B cell (primary cell): ENCODE measurements at regions not wholly inside any gene's neighbourhood (a gene's known extent, or its start where the extent isn't known, plus 50 kb on each side); places are given as distances from the start of the nearest gene placed in this dataset.

Source experiments
- EZH2 ChIP-seq: IDR thresholded peaks from 2 replicates; pipeline ENCODE4 v1.6.1; 2012; ENCODE audit warnings: borderline replicate concordance, low read depth, mild to moderate bottlenecking, moderate library complexity, low read length; ENCODE audit not compliant: insufficient read depth, poor library complexity, severe bottlenecking
- TF ChIP-seq, protein P1 (sequence below): fragments of 200-600 bp; IDR thresholded peaks from one replicate; pipeline ENCODE4 v1.8.0; 2022; ENCODE audit warnings: antibody characterized with exemption, mild to moderate bottlenecking

DNA sequence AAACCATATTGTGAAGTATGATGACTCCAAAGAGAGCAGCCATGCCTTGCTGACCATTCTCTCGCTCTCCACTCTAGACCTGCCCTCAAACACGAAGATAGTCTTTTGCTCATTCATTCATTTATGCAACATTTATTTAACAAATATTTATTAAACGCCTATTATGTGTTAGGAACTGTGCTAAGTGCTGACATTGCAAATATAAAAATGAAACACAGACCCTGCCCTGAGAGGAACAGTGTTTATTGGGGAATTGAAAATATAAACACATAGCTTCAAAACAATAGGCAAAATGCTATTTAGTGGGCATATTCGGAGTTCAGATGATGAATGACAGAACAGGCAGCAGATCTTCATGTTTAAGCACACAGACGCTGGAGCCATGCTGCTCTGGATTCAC lies 213.6 kb downstream of the NUF2 start:
- TF ChIP-seq, protein P1, sequence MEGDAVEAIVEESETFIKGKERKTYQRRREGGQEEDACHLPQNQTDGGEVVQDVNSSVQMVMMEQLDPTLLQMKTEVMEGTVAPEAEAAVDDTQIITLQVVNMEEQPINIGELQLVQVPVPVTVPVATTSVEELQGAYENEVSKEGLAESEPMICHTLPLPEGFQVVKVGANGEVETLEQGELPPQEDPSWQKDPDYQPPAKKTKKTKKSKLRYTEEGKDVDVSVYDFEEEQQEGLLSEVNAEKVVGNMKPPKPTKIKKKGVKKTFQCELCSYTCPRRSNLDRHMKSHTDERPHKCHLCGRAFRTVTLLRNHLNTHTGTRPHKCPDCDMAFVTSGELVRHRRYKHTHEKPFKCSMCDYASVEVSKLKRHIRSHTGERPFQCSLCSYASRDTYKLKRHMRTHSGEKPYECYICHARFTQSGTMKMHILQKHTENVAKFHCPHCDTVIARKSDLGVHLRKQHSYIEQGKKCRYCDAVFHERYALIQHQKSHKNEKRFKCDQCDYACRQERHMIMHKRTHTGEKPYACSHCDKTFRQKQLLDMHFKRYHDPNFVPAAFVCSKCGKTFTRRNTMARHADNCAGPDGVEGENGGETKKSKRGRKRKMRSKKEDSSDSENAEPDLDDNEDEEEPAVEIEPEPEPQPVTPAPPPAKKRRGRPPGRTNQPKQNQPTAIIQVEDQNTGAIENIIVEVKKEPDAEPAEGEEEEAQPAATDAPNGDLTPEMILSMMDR, result no peak
- no peak for TF ChIP-seq EZH2
